WERI-Rb-1 (cell line): ENCODE measurements at regions not wholly inside any gene's neighbourhood (a gene's known extent, or its start where the extent isn't known, plus 50 kb on each side); places are given as distances from the start of the nearest gene placed in this dataset.
"Not testable (repeated sequence)": the region's sequence is repeated elsewhere in the genome, so short reads cannot be mapped to it uniquely, and the experiment has no call there.

ENCODE experiments used
- DNase-seq: peaks from one replicate; pipeline ENCODE4 v3.0.0-alpha.2; 2020
- H3K27ac ChIP-seq: fragments of 250-450 bp; sonication (Bioruptor Pico); 2 replicates; pipeline ENCODE4 v1.5.1; 2020; ENCODE audit warnings: mild to moderate bottlenecking, moderate library complexity
- H3K27me3 ChIP-seq: fragments of 250-450 bp; sonication (Bioruptor Pico); 2 replicates; pipeline ENCODE4 v1.5.1; 2021; ENCODE audit warnings: mild to moderate bottlenecking, low read depth, moderate library complexity; ENCODE audit not compliant: insufficient read depth, severe bottlenecking
- H3K36me3 ChIP-seq: fragments of 250-450 bp; sonication (Bioruptor Pico); 2 replicates; pipeline ENCODE4 v1.5.1; 2020; ENCODE audit warnings: mild to moderate bottlenecking, moderate library complexity
- H3K4me3 ChIP-seq: 2 replicates; pipeline ENCODE4 v1.5.1; 2011; ENCODE audit warnings: low read depth, mild to moderate bottlenecking, control low read depth, low read length
- H3K9me3 ChIP-seq: fragments of 250-450 bp; sonication (Bioruptor Pico); 2 replicates; pipeline ENCODE4 v1.5.1; 2021; ENCODE audit warnings: mild to moderate bottlenecking, moderate library complexity; ENCODE audit not compliant: severe bottlenecking
- CTCF ChIP-seq: IDR thresholded peaks from 2 replicates; pipeline ENCODE4 v1.5.1; 2011; ENCODE audit warnings: low read depth, mild to moderate bottlenecking, control low read depth, inconsistent platforms, low read length

GRCh38 chr2:89888693-89889092 is 1197.2 kb downstream of the RPIA start:
- H3K9me3 ChIP-seq, H3K4me3 ChIP-seq, H3K36me3 ChIP-seq, DNase-seq, H3K27me3 ChIP-seq, H3K27ac ChIP-seq: not testable (repeated sequence)

GRCh38 chr2:89890185-89890773 is 1198.8 kb downstream of the RPIA start:
- not testable (repeated sequence) for H3K4me3 ChIP-seq, H3K36me3 ChIP-seq, DNase-seq, H3K9me3 ChIP-seq, H3K27me3 ChIP-seq, H3K27ac ChIP-seq

- not testable (repeated sequence) for H3K27ac ChIP-seq
These were observed 1203.5 kb downstream of the RPIA start for GRCh38 chr2:89894988-89895387.

GRCh38 chr2:89895629-89896028 is 1204.2 kb downstream of the RPIA start:
- not testable (repeated sequence) for DNase-seq, H3K36me3 ChIP-seq, H3K27me3 ChIP-seq, H3K4me3 ChIP-seq, H3K9me3 ChIP-seq, H3K27ac ChIP-seq

More at GRCh38 chr2:89894988-89895387, 1203.5 kb downstream of the RPIA start:
- not testable (repeated sequence) for H3K4me3 ChIP-seq, H3K9me3 ChIP-seq, DNase-seq, H3K36me3 ChIP-seq, H3K27me3 ChIP-seq

GRCh38 chr2:89927018-89927417 is 1235.5 kb downstream of the RPIA start:
- not testable (repeated sequence) for H3K27me3 ChIP-seq, DNase-seq, H3K9me3 ChIP-seq, H3K27ac ChIP-seq, H3K36me3 ChIP-seq, H3K4me3 ChIP-seq

- H3K9me3 ChIP-seq, H3K36me3 ChIP-seq, DNase-seq, H3K27ac ChIP-seq, H3K27me3 ChIP-seq, H3K4me3 ChIP-seq: not testable (repeated sequence)
These were observed 1244.0 kb downstream of the RPIA start for GRCh38 chr2:89935436-89935835.

- H3K4me3 ChIP-seq, H3K36me3 ChIP-seq, H3K9me3 ChIP-seq, H3K27me3 ChIP-seq, DNase-seq, H3K27ac ChIP-seq: not testable (repeated sequence)
These were observed 1244.5 kb downstream of the RPIA start for GRCh38 chr2:89936011-89936410.

- H3K9me3 ChIP-seq, DNase-seq, H3K4me3 ChIP-seq, H3K27ac ChIP-seq, H3K36me3 ChIP-seq, H3K27me3 ChIP-seq: not testable (repeated sequence)
These were observed 1245.1 kb downstream of the RPIA start for GRCh38 chr2:89936559-89936958.

GRCh38 chr2:89938756-89939155 is 1247.3 kb downstream of the RPIA start:
- TF ChIP-seq CTCF, result peak; percentile 43
- H3K9me3 ChIP-seq, H3K27ac ChIP-seq, H3K27me3 ChIP-seq, H3K4me3 ChIP-seq, DNase-seq, H3K36me3 ChIP-seq: not testable (repeated sequence)

GRCh38 chr2:89944267-89944666 is 1252.8 kb downstream of the RPIA start:
- H3K36me3 ChIP-seq, H3K27ac ChIP-seq, H3K9me3 ChIP-seq, H3K27me3 ChIP-seq, DNase-seq, H3K4me3 ChIP-seq: not testable (repeated sequence)

- not testable (repeated sequence) for H3K9me3 ChIP-seq, H3K27me3 ChIP-seq, H3K36me3 ChIP-seq, H3K4me3 ChIP-seq, DNase-seq, H3K27ac ChIP-seq
These were observed 1253.6 kb downstream of the RPIA start for GRCh38 chr2:89945004-89945616.

GRCh38 chr2:89947208-89947815 is 1255.8 kb downstream of the RPIA start:
- DNase-seq, H3K27ac ChIP-seq: not testable (repeated sequence)

GRCh38 chr2:89948102-89948501 is 1256.6 kb downstream of the RPIA start:
- H3K9me3 ChIP-seq, H3K27ac ChIP-seq, H3K36me3 ChIP-seq, H3K4me3 ChIP-seq, DNase-seq, H3K27me3 ChIP-seq: not testable (repeated sequence)

More at GRCh38 chr2:89947208-89947815, 1255.8 kb downstream of the RPIA start:
- H3K4me3 ChIP-seq, H3K27me3 ChIP-seq, H3K9me3 ChIP-seq, H3K36me3 ChIP-seq: not testable (repeated sequence)

- H3K27me3 ChIP-seq, DNase-seq, H3K9me3 ChIP-seq, H3K36me3 ChIP-seq, H3K4me3 ChIP-seq, H3K27ac ChIP-seq: not testable (repeated sequence)
These were observed 1259.3 kb downstream of the RPIA start for GRCh38 chr2:89950807-89951206.
